ENCODE measurements at regions not wholly inside any gene's neighbourhood (a gene's known extent, or its start where the extent isn't known, plus 50 kb on each side); places are given as distances from the start of the nearest gene placed in this dataset.
"Not testable (repeated sequence)": the region's sequence is repeated elsewhere in the genome, so short reads cannot be mapped to it uniquely, and the experiment has no call there.

DNA sequence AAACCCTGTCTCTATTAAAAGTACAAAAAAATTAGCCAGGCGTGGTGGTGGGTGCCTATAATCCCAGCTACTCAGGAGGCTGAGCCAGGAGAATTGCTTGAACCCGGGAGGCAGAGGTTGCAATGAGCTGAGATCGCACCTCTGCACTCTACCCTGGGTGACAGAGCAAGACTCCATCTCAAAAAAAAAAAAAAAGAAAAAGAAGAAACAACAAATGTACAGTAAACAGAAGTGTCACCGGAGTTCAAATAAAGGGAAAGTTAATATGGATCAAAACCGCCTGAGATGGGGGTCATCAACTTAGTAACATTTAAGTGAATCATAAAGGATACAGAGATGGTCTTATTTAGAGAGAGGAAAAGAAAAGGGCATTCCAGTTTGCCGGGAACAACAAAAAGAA lies 89.3 kb upstream of the OLIG3 start:
- H3K4me1 ChIP-seq (replicated peaks in 1 of 4; ENCODE audit: control insufficient read depth in 3 of 4, insufficient read depth in 4 of 4, low read length in 3 of 4); H3K79me1 ChIP-seq (ENCODE audit: low read depth, low read length); H2BK20ac ChIP-seq (ENCODE audit: low read length); FAIRE-seq; H3K18ac ChIP-seq (ENCODE audit: extremely low read depth, low read length); POLR2A ChIA-PET (ENCODE audit: partially characterized antibody); H4K20me1 ChIP-seq (replicated peaks in 1 of 2; ENCODE audit: control insufficient read depth in 1 of 2, insufficient read depth in 2 of 2, low read length in 2 of 2); H2BK5ac ChIP-seq (ENCODE audit: low read depth, low read length); H3K4me3 ChIP-seq (ENCODE audit: extremely low read depth in 1 of 4, insufficient read depth in 2 of 4, low read depth in 3 of 4, low read length in 4 of 4); H3K27me3 ChIP-seq (replicated peaks in 1 of 4; ENCODE audit: control insufficient read depth in 3 of 4, extremely low read depth in 1 of 4, insufficient read depth in 3 of 4, low read length in 3 of 4); H2BK12ac ChIP-seq (ENCODE audit: low read depth, low read length); DNase-seq (ENCODE audit: low read depth in 1 of 2, low spot score in 2 of 2); H3K9ac ChIP-seq (replicated peaks in 1 of 4; ENCODE audit: extremely low read depth in 1 of 4, low read depth in 3 of 4, low read length in 3 of 4); H3K56ac ChIP-seq (replicated peaks; ENCODE audit: insufficient read length, low read depth, low read length); H4K5ac ChIP-seq (ENCODE audit: insufficient read length, low read depth, low read length); H2BK120ac ChIP-seq (replicated peaks; ENCODE audit: low read depth, low read length); H3K23ac ChIP-seq (ENCODE audit: insufficient read length); H2BK15ac ChIP-seq (ENCODE audit: low read length); H3K14ac ChIP-seq (ENCODE audit: insufficient read length); H3K27ac ChIP-seq (ENCODE audit: low read depth, low read length); H4K91ac ChIP-seq (replicated peaks; ENCODE audit: insufficient read length, low read length); H3K79me2 ChIP-seq (ENCODE audit: control insufficient read depth in 1 of 2, insufficient read depth in 2 of 2, low read length in 2 of 2); H4K8ac ChIP-seq (ENCODE audit: extremely low read depth, insufficient read depth, low read length); H3K4ac ChIP-seq (replicated peaks; ENCODE audit: insufficient read length, low read depth, low read length); H3K36me3 ChIP-seq (ENCODE audit: control insufficient read depth in 2 of 4, insufficient read depth in 4 of 4, low read length in 3 of 4); H2AFZ ChIP-seq (ENCODE audit: low read length); H3K9me3 ChIP-seq (ENCODE audit: insufficient read depth in 2 of 2, low read depth in 1 of 2, low read length in 1 of 2); H3K4me2 ChIP-seq (ENCODE audit: insufficient read depth in 1 of 2, low read depth in 2 of 2, low read length in 2 of 2); H2AK5ac ChIP-seq (ENCODE audit: low read depth, low read length); H3K23me2 ChIP-seq (ENCODE audit: low read depth, low read length): not testable (repeated sequence)
- CTCF ChIA-PET (ENCODE audit: partially characterized antibody), result interaction anchor here (1.0 to 7.7 kb wide), 7 partner anchors 9 to 89 kb away, joined by 3 to 102 read pairs (median 3); partner anchors contain the start of gene OLIG3
- 92% methylated on average over 6 of the region's 6 CpGs; no CpG with 5 or more reads in 1 of the 2 experiments for WGBS, 2 experiments (ENCODE audit: extremely low coverage in 1 of 2, insufficient coverage in 1 of 2, insufficient read length in 1 of 2, insufficient replicate concordance in 2 of 2, low coverage in 1 of 2, low lambda C conversion rate in 2 of 2, missing lambda C conversion rate in 1 of 2)

Data from H1 (cell line).